ENCODE measurements at regions not wholly inside any gene's neighbourhood (a gene's known extent, or its start where the extent isn't known, plus 50 kb on each side); places are given as distances from the start of the nearest gene placed in this dataset.

DNA sequence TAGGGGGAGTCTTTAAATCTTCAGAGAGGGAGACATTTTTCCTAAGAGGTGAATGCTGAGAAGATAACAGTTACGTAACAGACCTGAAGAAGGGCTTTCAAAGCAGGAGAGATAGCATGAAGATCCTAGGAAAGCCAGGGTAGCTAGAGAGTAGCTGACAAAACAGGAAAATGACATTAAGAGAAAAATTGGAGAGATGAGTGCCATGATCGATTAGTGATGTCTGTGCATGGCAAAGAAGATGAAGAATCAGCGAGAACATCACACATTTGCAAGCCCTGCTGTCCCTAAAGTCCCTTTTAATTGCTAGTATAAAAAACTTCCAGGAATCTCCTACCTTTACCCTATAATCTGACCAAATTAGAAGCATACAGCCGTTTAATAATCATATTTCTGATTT, 116.9 kb upstream of the PAX6 start:
- H3K9me3 ChIP-seq (ENCODE audit: control insufficient read depth in 2 of 2, low read length in 2 of 2), result no peaks in the 10 kb centered on the region
- Mint-ChIP-seq H3K4me1 (no peaks in the 10 kb centered on the region), H3K27me3 (peaks cover 6% of the 10 kb centered on the region), H3K36me3 (no peaks in the 10 kb centered on the region), H3K9me3 (peaks cover 0 to 7% (median 0%) of the 10 kb centered on the region in 7 donors), H3K4me3 (no peak overlapping the region), H3K27ac (no peak overlapping the region)
- ATAC-seq (ENCODE audit: low read depth in 2 of 2) (no peak), DNase-seq (no peak)
- H3K27ac ChIP-seq (ENCODE audit: insufficient read depth, low read length, poor library complexity, severe bottlenecking), result no peak overlapping the region
- no peaks in the 10 kb centered on the region for H3K36me3 ChIP-seq (ENCODE audit: control insufficient read depth, insufficient read depth, low read length)
- H3K4me1 ChIP-seq (ENCODE audit: control insufficient read depth, insufficient read depth, low read length, poor library complexity, severe bottlenecking), result no peaks in the 10 kb centered on the region
- H3K27me3 ChIP-seq (ENCODE audit: control insufficient read depth, insufficient read depth, low read length), result no peaks in the 10 kb centered on the region
- no peak overlapping the region for H3K4me3 ChIP-seq (ENCODE audit: low read depth, low read length)

DNA sequence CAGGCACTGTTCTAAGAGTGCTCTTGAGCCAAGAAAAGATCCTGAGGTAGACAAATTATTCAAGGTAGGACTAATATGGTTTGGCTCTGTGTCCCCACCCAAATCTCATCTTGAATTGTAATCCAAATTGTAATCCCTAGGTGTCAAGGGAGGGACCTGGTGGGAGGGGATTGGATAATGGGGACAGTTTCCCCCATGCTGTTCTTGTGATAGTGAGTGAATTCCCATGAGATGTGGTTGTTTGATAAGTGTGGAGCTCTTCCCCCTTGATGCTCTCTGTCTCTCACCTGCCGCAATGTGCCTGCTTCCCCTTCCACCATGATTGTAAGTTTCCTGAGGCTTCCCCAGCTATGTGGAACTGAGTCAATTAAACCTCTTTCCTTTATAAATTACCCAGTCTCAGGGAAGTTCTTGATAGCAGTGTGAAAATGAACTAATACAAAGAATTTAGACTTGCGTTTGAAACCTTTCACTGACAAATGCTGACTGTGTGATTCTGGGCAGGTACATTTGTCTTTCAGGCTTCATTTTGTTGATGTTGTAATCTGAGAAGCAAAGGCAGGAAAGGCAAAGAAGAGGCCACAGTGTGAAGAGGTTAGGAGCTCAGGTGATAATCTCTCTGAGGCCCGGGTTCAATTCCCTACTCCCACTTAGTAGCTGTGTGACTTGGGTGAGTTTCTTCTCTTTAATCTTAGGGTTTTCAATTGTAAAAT, 115.8 kb upstream of the PAX6 start:
- Mint-ChIP-seq H3K27me3 (peaks cover 6% of the 10 kb centered on the region), H3K4me1 (no peaks in the 10 kb centered on the region), H3K36me3 (no peaks in the 10 kb centered on the region), H3K27ac (no peak overlapping the region), H3K9me3 (peaks cover 0 to 7% (median 0%) of the 10 kb centered on the region in 7 donors), H3K4me3 (no peak overlapping the region)
- Histone ChIP-seq H3K27ac (ENCODE audit: insufficient read depth, low read length, poor library complexity, severe bottlenecking) (no peak overlapping the region), H3K4me1 (ENCODE audit: control insufficient read depth, insufficient read depth, low read length, poor library complexity, severe bottlenecking) (no peaks in the 10 kb centered on the region), H3K9me3 (ENCODE audit: control insufficient read depth in 2 of 2, low read length in 2 of 2) (no peaks in the 10 kb centered on the region), H3K4me3 (ENCODE audit: low read depth, low read length) (no peak overlapping the region), H3K36me3 (ENCODE audit: control insufficient read depth, insufficient read depth, low read length) (no peaks in the 10 kb centered on the region), H3K27me3 (ENCODE audit: control insufficient read depth, insufficient read depth, low read length) (no peaks in the 10 kb centered on the region)
- DNase-seq (no peak), ATAC-seq (ENCODE audit: low read depth in 2 of 2) (no peak)

DNA sequence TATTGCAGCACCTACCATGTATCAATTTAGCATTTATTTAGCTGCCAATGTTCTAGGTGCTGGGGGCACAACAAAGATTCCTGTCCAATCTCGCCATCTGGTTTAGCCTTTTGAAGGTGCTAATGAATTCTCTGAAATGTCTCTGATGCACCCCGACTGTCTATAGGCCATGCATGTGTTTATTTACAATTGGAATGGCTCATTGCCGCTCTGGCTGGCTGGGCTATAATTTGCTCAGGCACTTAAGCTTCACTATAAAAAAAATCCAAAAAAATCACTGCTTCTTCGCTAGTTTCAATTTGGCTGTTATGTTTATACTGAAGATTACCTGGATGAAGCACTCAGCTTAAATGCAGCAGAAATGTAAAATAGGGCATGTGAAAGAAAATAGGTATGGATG, 115.0 kb upstream of the PAX6 start:
- H3K27ac Mint-ChIP-seq, result no peak overlapping the region
- Histone ChIP-seq H3K27ac (ENCODE audit: insufficient read depth, low read length, poor library complexity, severe bottlenecking) (no peak overlapping the region), H3K4me3 (ENCODE audit: low read depth, low read length) (no peak overlapping the region), H3K27me3 (ENCODE audit: control insufficient read depth, insufficient read depth, low read length) (no peaks in the 10 kb centered on the region), H3K9me3 (ENCODE audit: control insufficient read depth in 2 of 2, low read length in 2 of 2) (no peaks in the 10 kb centered on the region), H3K36me3 (ENCODE audit: control insufficient read depth, insufficient read depth, low read length) (no peaks in the 10 kb centered on the region), H3K4me1 (ENCODE audit: control insufficient read depth, insufficient read depth, low read length, poor library complexity, severe bottlenecking) (no peaks in the 10 kb centered on the region)
- H3K27me3 Mint-ChIP-seq, result peaks cover 5% of the 10 kb centered on the region
- ATAC-seq (ENCODE audit: low read depth in 2 of 2) (no peak), DNase-seq (no peak)
- no peaks in the 10 kb centered on the region for H3K4me1 Mint-ChIP-seq
- peaks cover 0 to 6% (median 0%) of the 10 kb centered on the region in 7 donors for H3K9me3 Mint-ChIP-seq
- H3K4me3 Mint-ChIP-seq, result no peak overlapping the region
- no peaks in the 10 kb centered on the region for H3K36me3 Mint-ChIP-seq

DNA sequence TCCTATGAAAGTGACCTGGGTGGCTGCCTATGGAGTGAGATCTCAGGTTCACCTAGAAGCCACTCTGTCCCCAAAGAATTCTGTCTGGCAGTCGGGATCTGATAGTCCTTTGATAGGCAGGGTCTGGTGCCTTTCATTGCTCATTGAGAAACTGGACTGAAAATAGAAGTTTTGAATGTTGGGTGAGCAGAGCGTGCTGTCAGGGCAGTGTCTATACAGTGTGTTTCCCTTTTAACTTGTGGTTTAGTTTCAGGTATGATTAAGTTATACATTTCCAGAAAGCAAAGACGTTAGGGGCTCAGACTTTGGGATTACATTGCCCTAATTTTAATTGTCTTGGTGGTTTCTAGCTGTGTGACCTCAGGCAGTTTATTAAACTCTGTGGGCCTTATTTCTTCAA, 111.3 kb upstream of the PAX6 start:
- no peak for ATAC-seq (ENCODE audit: low read depth in 2 of 2)
- no peak overlapping the region for H3K27ac Mint-ChIP-seq
- H3K36me3 Mint-ChIP-seq, result no peaks in the 10 kb centered on the region
- H3K4me1 Mint-ChIP-seq, result no peaks in the 10 kb centered on the region
- Histone ChIP-seq H3K4me1 (ENCODE audit: control insufficient read depth, insufficient read depth, low read length, poor library complexity, severe bottlenecking) (no peaks in the 10 kb centered on the region), H3K9me3 (ENCODE audit: control insufficient read depth in 2 of 2, low read length in 2 of 2) (no peaks in the 10 kb centered on the region), H3K4me3 (ENCODE audit: low read depth, low read length) (no peak overlapping the region), H3K27ac (ENCODE audit: insufficient read depth, low read length, poor library complexity, severe bottlenecking) (no peak overlapping the region), H3K36me3 (ENCODE audit: control insufficient read depth, insufficient read depth, low read length) (no peaks in the 10 kb centered on the region), H3K27me3 (ENCODE audit: control insufficient read depth, insufficient read depth, low read length) (no peaks in the 10 kb centered on the region)
- H3K9me3 Mint-ChIP-seq, result peaks cover 0 to 3% (median 0%) of the 10 kb centered on the region in 7 donors
- H3K4me3 Mint-ChIP-seq, result no peak overlapping the region
- peaks cover 12% of the 10 kb centered on the region for H3K27me3 Mint-ChIP-seq
- no peak for DNase-seq

DNA sequence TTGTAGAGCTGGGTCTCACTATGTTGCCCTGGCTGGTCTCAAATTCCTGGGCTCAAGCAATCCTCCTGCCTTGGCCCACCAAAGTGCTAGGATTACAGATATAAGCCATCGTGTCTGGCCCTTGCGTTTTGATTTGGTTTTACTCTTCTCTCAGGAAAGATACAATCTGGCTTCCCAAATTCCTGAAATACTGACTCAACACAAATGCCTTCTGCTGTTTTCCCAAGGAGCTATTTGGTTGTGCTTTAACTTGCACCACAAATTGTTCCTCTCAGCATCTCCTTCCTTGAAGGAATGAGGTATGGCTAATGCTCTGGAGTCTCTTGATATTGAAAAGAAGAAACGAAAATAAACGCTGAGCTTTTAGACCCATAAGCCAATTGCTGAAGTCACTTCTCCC, 110.0 kb upstream of the PAX6 start:
- Mint-ChIP-seq H3K27ac (no peak overlapping the region), H3K27me3 (peaks cover 12% of the 10 kb centered on the region), H3K9me3 (peaks cover 0 to 1% (median 0%) of the 10 kb centered on the region in 7 donors), H3K36me3 (no peaks in the 10 kb centered on the region), H3K4me1 (no peaks in the 10 kb centered on the region), H3K4me3 (no peak overlapping the region)
- no peak overlapping the region for H3K27ac ChIP-seq (ENCODE audit: insufficient read depth, low read length, poor library complexity, severe bottlenecking)
- ATAC-seq (ENCODE audit: low read depth in 2 of 2) (no peak), DNase-seq (no peak)
- H3K36me3 ChIP-seq (ENCODE audit: control insufficient read depth, insufficient read depth, low read length), result no peaks in the 10 kb centered on the region
- H3K27me3 ChIP-seq (ENCODE audit: control insufficient read depth, insufficient read depth, low read length), result no peaks in the 10 kb centered on the region
- no peaks in the 10 kb centered on the region for H3K4me1 ChIP-seq (ENCODE audit: control insufficient read depth, insufficient read depth, low read length, poor library complexity, severe bottlenecking)
- no peaks in the 10 kb centered on the region for H3K9me3 ChIP-seq (ENCODE audit: control insufficient read depth in 2 of 2, low read length in 2 of 2)
- no peak overlapping the region for H3K4me3 ChIP-seq (ENCODE audit: low read depth, low read length)

DNA sequence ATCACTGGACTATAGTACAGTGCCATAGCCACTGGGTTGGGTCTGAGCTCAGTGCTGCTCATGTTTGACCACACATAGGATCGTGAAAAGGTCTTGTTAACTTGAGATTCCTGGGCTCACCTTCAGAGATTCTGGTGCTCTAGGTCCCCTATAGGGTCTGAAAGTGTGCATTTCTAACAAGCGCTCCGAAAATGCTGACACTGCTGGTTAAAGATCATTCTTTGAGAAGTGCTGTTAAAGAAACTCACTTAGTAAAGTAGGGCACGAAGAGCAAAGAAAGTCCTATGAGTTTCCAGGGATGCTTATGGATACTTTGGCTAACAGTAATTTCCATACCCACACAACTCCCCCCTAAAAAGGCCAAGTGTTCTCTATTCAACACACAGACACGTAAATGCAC, 108.1 kb upstream of the PAX6 start:
- Histone ChIP-seq H3K36me3 (ENCODE audit: control insufficient read depth, insufficient read depth, low read length) (no peaks in the 10 kb centered on the region), H3K27me3 (ENCODE audit: control insufficient read depth, insufficient read depth, low read length) (no peaks in the 10 kb centered on the region), H3K4me1 (ENCODE audit: control insufficient read depth, insufficient read depth, low read length, poor library complexity, severe bottlenecking) (no peaks in the 10 kb centered on the region), H3K27ac (ENCODE audit: insufficient read depth, low read length, poor library complexity, severe bottlenecking) (no peak overlapping the region), H3K9me3 (ENCODE audit: control insufficient read depth in 2 of 2, low read length in 2 of 2) (no peaks in the 10 kb centered on the region), H3K4me3 (ENCODE audit: low read depth, low read length) (no peak overlapping the region)
- H3K36me3 Mint-ChIP-seq, result no peaks in the 10 kb centered on the region
- ATAC-seq (ENCODE audit: low read depth in 2 of 2) (no peak), DNase-seq (no peak)
- peaks cover 0 to 5% (median 0%) of the 10 kb centered on the region in 7 donors for H3K9me3 Mint-ChIP-seq
- H3K4me1 Mint-ChIP-seq, result no peaks in the 10 kb centered on the region
- no peak overlapping the region for H3K4me3 Mint-ChIP-seq
- H3K27ac Mint-ChIP-seq, result no peak overlapping the region
- H3K27me3 Mint-ChIP-seq, result peaks cover 12% of the 10 kb centered on the region

DNA sequence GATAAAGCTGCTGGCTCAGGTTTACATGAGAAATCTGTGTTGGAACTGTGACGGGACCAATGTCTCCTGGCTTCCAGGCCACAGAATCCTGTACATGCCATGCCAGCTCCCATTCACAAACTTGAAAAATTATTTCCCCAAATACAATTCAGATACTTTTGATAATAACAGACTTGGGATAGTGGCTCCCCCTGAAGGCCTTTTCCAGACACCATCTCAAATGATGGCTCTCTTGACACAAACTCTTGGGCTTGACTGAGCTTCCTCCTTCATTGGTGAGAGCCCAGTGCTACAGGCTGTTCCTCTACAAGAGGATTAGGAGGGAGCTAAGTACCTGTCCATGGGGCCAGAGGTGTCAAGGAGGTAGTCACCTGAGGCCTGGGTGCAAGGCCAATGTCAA, 104.7 kb upstream of the PAX6 start:
- H3K9me3 Mint-ChIP-seq, result peaks cover 0 to 5% (median 0%) of the 10 kb centered on the region in 7 donors
- Histone ChIP-seq H3K27ac (ENCODE audit: insufficient read depth, low read length, poor library complexity, severe bottlenecking) (no peak overlapping the region), H3K4me1 (ENCODE audit: control insufficient read depth, insufficient read depth, low read length, poor library complexity, severe bottlenecking) (no peaks in the 10 kb centered on the region), H3K9me3 (ENCODE audit: control insufficient read depth in 2 of 2, low read length in 2 of 2) (no peaks in the 10 kb centered on the region), H3K4me3 (ENCODE audit: low read depth, low read length) (no peak overlapping the region), H3K36me3 (ENCODE audit: control insufficient read depth, insufficient read depth, low read length) (no peaks in the 10 kb centered on the region), H3K27me3 (ENCODE audit: control insufficient read depth, insufficient read depth, low read length) (no peaks in the 10 kb centered on the region)
- ATAC-seq (ENCODE audit: low read depth in 2 of 2) (no peak), DNase-seq (no peak)
- no peak overlapping the region for H3K4me3 Mint-ChIP-seq
- peaks cover 5% of the 10 kb centered on the region for H3K27me3 Mint-ChIP-seq
- H3K27ac Mint-ChIP-seq, result no peak overlapping the region
- no peaks in the 10 kb centered on the region for H3K4me1 Mint-ChIP-seq
- H3K36me3 Mint-ChIP-seq, result no peaks in the 10 kb centered on the region

DNA sequence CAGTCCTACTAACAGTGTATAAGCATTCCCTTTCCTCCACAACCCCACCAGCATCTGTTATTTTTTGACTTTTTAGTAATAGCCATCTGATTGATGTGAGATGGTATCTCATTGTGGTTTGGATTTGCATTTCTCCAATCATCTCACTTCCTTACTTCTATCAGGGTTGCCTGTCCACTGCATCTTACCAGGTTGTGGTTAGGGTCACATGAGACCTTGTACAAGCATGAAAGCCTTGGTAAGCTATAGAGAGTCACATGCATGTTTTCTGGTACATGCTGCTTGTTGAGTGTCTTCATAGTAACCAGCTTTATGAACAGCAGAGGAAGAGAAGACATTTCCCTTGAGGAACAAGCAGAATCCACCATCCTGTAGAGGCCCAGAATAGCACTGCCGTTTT, 102.9 kb upstream of the PAX6 start:
- Mint-ChIP-seq H3K36me3 (no peaks in the 10 kb centered on the region), H3K4me3 (no peak overlapping the region), H3K4me1 (no peaks in the 10 kb centered on the region), H3K9me3 (peaks cover 0 to 5% (median 0%) of the 10 kb centered on the region in 7 donors), H3K27ac (no peak overlapping the region), H3K27me3 (no peaks in the 10 kb centered on the region)
- Histone ChIP-seq H3K36me3 (ENCODE audit: control insufficient read depth, insufficient read depth, low read length) (no peaks in the 10 kb centered on the region), H3K9me3 (ENCODE audit: control insufficient read depth in 2 of 2, low read length in 2 of 2) (no peaks in the 10 kb centered on the region), H3K27ac (ENCODE audit: insufficient read depth, low read length, poor library complexity, severe bottlenecking) (no peak overlapping the region), H3K27me3 (ENCODE audit: control insufficient read depth, insufficient read depth, low read length) (no peaks in the 10 kb centered on the region), H3K4me1 (ENCODE audit: control insufficient read depth, insufficient read depth, low read length, poor library complexity, severe bottlenecking) (no peaks in the 10 kb centered on the region), H3K4me3 (ENCODE audit: low read depth, low read length) (no peak overlapping the region)
- DNase-seq, result no peak
- ATAC-seq (ENCODE audit: low read depth in 2 of 2), result no peak

Measured in CD4-positive, CD25-positive, alpha-beta regulatory T cell (primary cell).